Ascending aorta (tissue), 2 donors: ENCODE measurements at regions not wholly inside any gene's neighbourhood (a gene's known extent, or its start where the extent isn't known, plus 50 kb on each side); places are given as distances from the start of the nearest gene placed in this dataset.

ENCODE experiments used
- DNase-seq, 2 donors: peaks; one replicate each; pipeline ENCODE4 v3.0.0-alpha.2; 2019; ENCODE audit warnings: low spot score in 2 of 2
- H3K27ac ChIP-seq, 2 donors: fragments of 200-600 bp; sonication (generic); one replicate each; pipeline ENCODE4 v1.5.1; 2016 to 2017; ENCODE audit warnings: mild to moderate bottlenecking in 1 of 2
- H3K27me3 ChIP-seq: fragments of 200-600 bp; sonication (generic); one replicate; pipeline ENCODE4 v1.5.1; 2017
- H3K36me3 ChIP-seq, 2 donors: fragments of 200-600 bp; sonication (generic); one replicate each; pipeline ENCODE4 v1.5.1; 2016
- H3K4me1 ChIP-seq, 2 donors: fragments of 200-600 bp; sonication (generic); one replicate each; pipeline ENCODE4 v1.5.1; 2016 to 2017; ENCODE audit warnings: mild to moderate bottlenecking in 1 of 2
- H3K4me3 ChIP-seq, 2 donors: fragments of 200-600 bp; sonication (generic); one replicate each; pipeline ENCODE4 v1.5.1; 2016 to 2017; ENCODE audit warnings: mild to moderate bottlenecking in 1 of 2
- H3K9me3 ChIP-seq, 2 donors: fragments of 200-600 bp; sonication (generic); one replicate each; pipeline ENCODE4 v1.5.1; 2016
- intact Hi-C: fragments of 100-400 bp; cut with DNase I; formaldehyde crosslinking; loops from one replicate; pipeline ENCODE4 v1.15.1; 2023
- TF ChIP-seq, protein P1 (sequence below), 3 experiments: fragments of 200-600 bp in 2 of 3; fragments of 450-650 bp in 1 of 3; sonication (generic) in 2 of 3; IDR thresholded peaks; one replicate each; pipeline ENCODE4 v1.5.1; 2016 to 2019; ENCODE audit warnings: antibody characterized with exemption in 3 of 3, mild to moderate bottlenecking in 1 of 3, moderate library complexity in 1 of 3

GRCh38 chr3:107116251-107116650, 261.0 kb upstream of the CCDC54 start:
- no peak overlapping the region for H3K4me3 ChIP-seq
- H3K27ac ChIP-seq = no peak overlapping the region
- no peaks in the 10 kb centered on the region for H3K27me3 ChIP-seq
- TF ChIP-seq, protein P1, sequence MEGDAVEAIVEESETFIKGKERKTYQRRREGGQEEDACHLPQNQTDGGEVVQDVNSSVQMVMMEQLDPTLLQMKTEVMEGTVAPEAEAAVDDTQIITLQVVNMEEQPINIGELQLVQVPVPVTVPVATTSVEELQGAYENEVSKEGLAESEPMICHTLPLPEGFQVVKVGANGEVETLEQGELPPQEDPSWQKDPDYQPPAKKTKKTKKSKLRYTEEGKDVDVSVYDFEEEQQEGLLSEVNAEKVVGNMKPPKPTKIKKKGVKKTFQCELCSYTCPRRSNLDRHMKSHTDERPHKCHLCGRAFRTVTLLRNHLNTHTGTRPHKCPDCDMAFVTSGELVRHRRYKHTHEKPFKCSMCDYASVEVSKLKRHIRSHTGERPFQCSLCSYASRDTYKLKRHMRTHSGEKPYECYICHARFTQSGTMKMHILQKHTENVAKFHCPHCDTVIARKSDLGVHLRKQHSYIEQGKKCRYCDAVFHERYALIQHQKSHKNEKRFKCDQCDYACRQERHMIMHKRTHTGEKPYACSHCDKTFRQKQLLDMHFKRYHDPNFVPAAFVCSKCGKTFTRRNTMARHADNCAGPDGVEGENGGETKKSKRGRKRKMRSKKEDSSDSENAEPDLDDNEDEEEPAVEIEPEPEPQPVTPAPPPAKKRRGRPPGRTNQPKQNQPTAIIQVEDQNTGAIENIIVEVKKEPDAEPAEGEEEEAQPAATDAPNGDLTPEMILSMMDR (IDR thresholded peaks at IDR 0.05) = no peak
- no peaks in the 10 kb centered on the region for H3K36me3 ChIP-seq
- H3K9me3 ChIP-seq = no peaks in the 10 kb centered on the region
- no peak for DNase-seq
- intact Hi-C loops = no loop called here
- peaks cover 0 to 6% of the 10 kb centered on the region in 2 donors for H3K4me1 ChIP-seq

DNA sequence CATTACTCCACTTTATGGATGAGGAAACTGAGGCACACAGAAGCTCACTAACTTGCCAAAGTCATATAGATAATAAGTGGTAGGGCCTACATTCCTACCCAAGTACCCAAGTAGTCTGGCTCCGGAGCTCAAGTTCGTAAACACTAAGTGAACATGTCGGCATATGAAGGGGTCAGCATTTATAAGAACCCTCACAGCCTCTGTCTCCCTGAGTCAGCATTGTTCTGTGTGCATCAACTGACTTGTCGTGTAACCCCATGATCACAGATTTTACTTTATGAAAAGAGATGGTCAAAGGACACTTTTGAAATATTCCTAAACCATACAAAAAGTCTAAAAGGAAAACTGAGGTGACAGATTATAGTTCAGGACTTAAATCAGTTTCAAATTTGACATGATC, 260.1 kb upstream of the CCDC54 start:
- intact Hi-C loops = no loop called here
- Histone ChIP-seq H3K27me3 (no peaks in the 10 kb centered on the region), H3K4me3 (no peak overlapping the region), H3K36me3 (no peaks in the 10 kb centered on the region), H3K27ac (no peak overlapping the region), H3K4me1 (peaks cover 0 to 6% of the 10 kb centered on the region in 2 donors), H3K9me3 (no peaks in the 10 kb centered on the region)
- DNase-seq = no peak
- TF ChIP-seq, protein P1 (IDR thresholded peaks at IDR 0.05) = no peak

- H3K27ac ChIP-seq = peak overlapping the region; percentile 33 to 46
- H3K27me3 ChIP-seq = no peaks in the 10 kb centered on the region
- intact Hi-C loops = no loop called here
- no peak overlapping the region for H3K4me3 ChIP-seq
- DNase-seq = no peak
- TF ChIP-seq, protein P1 (IDR thresholded peaks at IDR 0.05) = peak; percentile 15 to 45 (median 25)
- H3K9me3 ChIP-seq = no peaks in the 10 kb centered on the region
- H3K4me1 ChIP-seq = peaks cover 0 to 6% of the 10 kb centered on the region in 2 donors
- H3K36me3 ChIP-seq = no peaks in the 10 kb centered on the region
Measured at GRCh38 chr3:107117922-107118536, 259.2 kb upstream of the CCDC54 start.

GRCh38 chr3:107124885-107125284, 252.4 kb upstream of the CCDC54 start:
- H3K9me3 ChIP-seq = no peaks in the 10 kb centered on the region
- no peak overlapping the region for H3K4me3 ChIP-seq
- TF ChIP-seq, protein P1 (IDR thresholded peaks at IDR 0.05) = no peak
- no peaks in the 10 kb centered on the region for H3K36me3 ChIP-seq
- intact Hi-C loops = no loop called here
- H3K4me1 ChIP-seq = no peaks in the 10 kb centered on the region
- H3K27ac ChIP-seq = no peak overlapping the region
- DNase-seq = no peak
- H3K27me3 ChIP-seq = no peaks in the 10 kb centered on the region

DNA sequence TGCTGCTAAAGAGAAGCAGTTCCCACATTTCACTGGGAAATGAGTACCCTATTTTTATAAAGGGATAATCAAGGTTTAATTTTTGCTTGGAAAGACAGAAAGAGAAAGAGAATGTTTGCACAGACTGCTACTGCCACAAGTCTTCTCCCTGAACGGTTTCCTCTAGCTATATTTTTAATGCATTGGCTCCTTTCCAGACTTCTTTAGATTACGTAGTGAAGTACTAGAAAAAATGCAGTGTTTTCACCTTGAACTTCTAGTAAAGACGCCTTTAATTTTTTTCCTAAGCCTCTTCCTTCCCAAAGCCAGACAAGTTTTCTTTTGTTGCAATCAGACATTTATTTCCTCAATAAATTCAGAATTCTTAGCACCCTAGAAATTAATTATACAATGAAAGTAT, 248.3 kb upstream of the CCDC54 start:
- Histone ChIP-seq H3K4me1 (no peaks in the 10 kb centered on the region), H3K9me3 (no peaks in the 10 kb centered on the region), H3K27me3 (no peaks in the 10 kb centered on the region), H3K27ac (no peak overlapping the region), H3K36me3 (no peaks in the 10 kb centered on the region), H3K4me3 (no peak overlapping the region)
- DNase-seq = no peak
- TF ChIP-seq, protein P1 (IDR thresholded peaks at IDR 0.05) = no peak
- intact Hi-C loops = no loop called here
